ENCODE measurements at regions not wholly inside any gene's neighbourhood (a gene's known extent, or its start where the extent isn't known, plus 50 kb on each side); places are given as distances from the start of the nearest gene placed in this dataset.

DNA sequence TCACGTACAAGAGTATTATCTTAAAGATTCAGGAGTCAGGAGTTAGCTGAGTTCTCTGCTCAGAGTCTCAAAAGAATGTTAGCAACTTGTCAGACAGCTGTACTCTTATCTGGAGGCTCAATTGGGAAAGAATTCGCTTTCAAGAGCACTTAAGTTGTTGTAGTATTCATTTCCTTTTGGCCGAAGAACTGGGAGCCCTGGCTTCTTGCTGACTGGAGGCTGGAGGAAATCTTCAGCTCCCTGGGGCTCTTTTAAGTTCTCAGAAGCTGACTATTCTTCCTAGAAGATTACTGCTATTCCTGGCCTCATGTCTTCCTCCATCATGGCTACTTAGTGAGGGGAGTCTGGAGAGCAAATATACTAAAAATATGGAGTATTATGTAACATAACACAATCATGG is 587.2 kb downstream of the EPHA5 start:
- no peak for DNase-seq (ENCODE audit: low read depth)
- H3K4me3 ChIP-seq (ENCODE audit: low read depth, low read length) = no peak overlapping the region
- TF ChIP-seq CTCF (conservative IDR thresholded peaks at IDR 0.05; ENCODE audit: low read depth, low read length) = no peak

- H3K4me3 ChIP-seq (ENCODE audit: low read depth, low read length) = no peak overlapping the region
- no peak for DNase-seq (ENCODE audit: low read depth)
- no peak for TF ChIP-seq CTCF (conservative IDR thresholded peaks at IDR 0.05; ENCODE audit: low read depth, low read length)
Observed at GRCh38 chr4:65071564-65071963, 598.7 kb downstream of the EPHA5 start.

DNA sequence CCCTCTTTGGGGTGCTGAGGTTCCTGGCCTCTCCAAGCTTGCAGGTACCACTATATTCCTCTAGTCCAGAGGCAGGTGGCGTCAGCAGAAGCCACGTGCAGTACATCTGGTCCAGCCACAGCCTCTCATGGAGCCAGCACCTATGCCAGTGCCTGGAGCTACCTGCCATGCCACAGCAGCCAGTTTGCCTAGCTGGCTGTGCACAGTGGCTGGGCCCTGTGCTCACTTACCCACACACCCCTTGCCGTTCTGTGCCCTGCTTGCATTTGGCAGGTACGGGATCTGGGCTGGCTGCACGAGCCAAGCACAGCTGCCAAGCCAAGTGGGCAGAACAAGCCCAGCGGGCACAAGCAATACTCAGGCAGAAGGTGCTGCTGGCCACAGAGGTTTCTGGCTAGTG is 601.1 kb downstream of the EPHA5 start:
- TF ChIP-seq CTCF (conservative IDR thresholded peaks at IDR 0.05; ENCODE audit: low read depth, low read length) = no peak
- H3K4me3 ChIP-seq (ENCODE audit: low read depth, low read length) = no peak overlapping the region
- DNase-seq (ENCODE audit: low read depth) = no peak

GRCh38 chr4:65066106-65066505 is 604.2 kb downstream of the EPHA5 start:
- DNase-seq (ENCODE audit: low read depth) = no peak
- no peak overlapping the region for H3K4me3 ChIP-seq (ENCODE audit: low read depth, low read length)
- no peak for TF ChIP-seq CTCF (conservative IDR thresholded peaks at IDR 0.05; ENCODE audit: low read depth, low read length)

- H3K4me3 ChIP-seq (ENCODE audit: low read depth, low read length) = no peak overlapping the region
- no peak for TF ChIP-seq CTCF (conservative IDR thresholded peaks at IDR 0.05; ENCODE audit: low read depth, low read length)
- no peak for DNase-seq (ENCODE audit: low read depth)
Observed at GRCh38 chr4:65063601-65064000, 606.7 kb downstream of the EPHA5 start.

DNA sequence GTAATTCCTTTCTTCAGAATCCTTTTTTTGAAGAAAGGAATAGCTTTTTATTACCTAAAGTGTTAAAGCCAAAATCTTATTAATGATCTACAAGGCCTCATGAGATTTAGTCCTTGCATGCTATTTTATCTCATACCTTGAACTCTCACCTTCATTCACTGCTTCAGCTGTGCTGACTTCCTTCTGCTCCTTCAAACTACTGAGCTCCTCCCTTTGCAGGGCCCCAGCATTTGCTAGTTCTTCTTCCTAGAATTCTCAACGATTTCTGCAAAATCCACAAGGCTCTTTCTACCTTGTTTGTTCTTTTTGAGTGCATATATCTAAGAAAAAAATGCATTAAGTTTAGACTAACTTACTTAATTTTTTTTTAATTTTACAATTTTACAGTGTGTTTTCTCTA is 619.5 kb downstream of the EPHA5 start:
- no peak overlapping the region for H3K4me3 ChIP-seq (ENCODE audit: low read depth, low read length)
- no peak for TF ChIP-seq CTCF (conservative IDR thresholded peaks at IDR 0.05; ENCODE audit: low read depth, low read length)
- DNase-seq (ENCODE audit: low read depth) = no peak

DNA sequence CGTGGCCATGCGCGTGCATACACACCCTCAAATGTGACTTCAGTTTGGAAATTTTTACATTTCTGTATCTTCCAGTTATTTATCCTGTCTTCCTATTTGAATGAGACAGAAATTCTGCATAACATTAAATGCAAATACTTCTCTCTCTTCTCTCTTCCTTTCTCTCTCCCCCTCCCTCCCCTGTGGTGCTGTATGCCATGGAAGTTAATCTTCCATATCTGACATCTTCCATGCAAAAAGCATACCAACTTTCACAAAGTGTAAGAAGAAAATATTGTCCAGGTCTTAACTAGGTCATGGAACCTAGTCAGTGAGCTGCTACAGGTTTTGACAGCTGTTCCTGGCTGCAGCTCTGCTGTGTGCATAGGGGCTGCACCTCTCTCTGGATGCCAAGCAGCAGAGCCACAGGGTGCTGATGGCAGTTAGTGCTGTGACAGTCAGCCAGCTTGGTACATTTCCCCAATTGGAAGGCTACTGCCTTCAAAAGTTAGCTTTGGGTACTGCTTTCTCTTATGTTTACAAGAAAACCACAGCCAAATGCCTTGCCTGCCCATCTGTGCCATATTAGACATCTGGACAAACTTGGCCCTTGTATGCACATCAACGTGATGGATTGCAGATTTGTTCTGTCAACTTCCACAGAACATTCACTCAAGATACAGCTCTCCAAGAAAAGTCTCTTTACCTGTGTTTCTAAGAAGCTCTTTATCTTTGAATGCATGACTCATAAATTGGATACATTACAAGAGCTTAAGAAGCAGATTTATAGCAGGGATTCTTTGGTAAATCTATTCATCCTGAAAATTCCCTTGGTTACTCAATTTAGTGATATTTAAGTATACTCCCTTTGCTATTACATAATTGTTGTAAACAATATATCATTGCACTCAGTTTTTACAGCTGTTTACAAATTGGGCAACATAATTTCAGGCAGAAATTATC is 623.8 kb downstream of the EPHA5 start:
- DNase-seq (ENCODE audit: low read depth) = no peak
- TF ChIP-seq CTCF (conservative IDR thresholded peaks at IDR 0.05; ENCODE audit: low read depth, low read length) = no peak

More for the DNA sequence above, 623.8 kb downstream of the EPHA5 start:
- no peak overlapping the region for H3K4me3 ChIP-seq (ENCODE audit: low read depth, low read length)

Measured in epithelial cell of proximal tubule (primary cell).